GM18868 (cell line): ENCODE measurements at regions not wholly inside any gene's neighbourhood (a gene's known extent, or its start where the extent isn't known, plus 50 kb on each side); places are given as distances from the start of the nearest gene placed in this dataset.

Experiments
- ATAC-seq: cut with Tn5 transposase; IDR thresholded peaks from one replicate; pipeline ENCODE4 v1.9.1; 2021; ENCODE audit warnings: mild to moderate bottlenecking, moderate library complexity; ENCODE audit not compliant: unreplicated experiment

DNA sequence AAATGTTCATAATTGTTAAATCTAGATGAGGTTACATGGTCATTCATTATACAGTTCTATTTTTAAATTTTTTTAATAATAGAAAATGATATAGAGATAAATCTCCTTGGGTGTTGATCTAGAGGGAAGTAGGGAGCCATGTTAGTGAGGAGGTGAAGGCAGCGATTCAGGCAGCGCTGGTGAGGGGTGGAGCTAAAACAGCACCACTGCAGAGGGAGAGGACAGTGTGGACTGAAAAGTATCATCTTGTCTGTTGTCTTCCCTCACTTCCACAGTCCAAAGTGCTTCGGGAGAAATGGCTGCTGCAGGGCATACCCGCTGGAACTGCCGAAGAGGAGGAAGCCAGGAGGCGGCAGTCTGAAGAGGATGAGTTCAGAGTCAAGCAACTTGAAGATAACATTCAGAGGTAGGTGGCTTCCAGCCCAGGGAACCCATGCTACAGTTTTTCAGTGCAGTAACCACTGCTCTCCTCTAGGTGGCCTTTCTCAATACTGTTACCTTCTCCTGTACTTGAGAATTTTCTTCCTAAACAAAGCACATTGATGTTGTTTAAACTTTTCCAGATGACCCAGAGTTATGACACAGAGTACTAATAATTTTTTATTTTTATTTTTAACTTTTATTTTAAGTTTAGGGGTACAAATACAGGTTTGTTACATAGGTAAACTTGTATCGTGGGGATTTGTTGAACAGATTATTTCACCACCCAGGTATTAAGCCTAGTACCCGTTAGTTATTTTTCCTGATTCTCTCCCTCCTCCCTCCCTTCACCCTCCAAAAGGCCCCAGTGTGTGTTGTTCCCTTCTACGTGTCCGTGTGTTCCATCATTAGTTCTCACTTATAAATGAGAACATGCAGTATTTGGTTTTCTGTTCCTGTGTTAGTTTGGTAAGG, 100.5 kb downstream of the PALM2AKAP2 start:
- ATAC-seq: peak; percentile 80

DNA sequence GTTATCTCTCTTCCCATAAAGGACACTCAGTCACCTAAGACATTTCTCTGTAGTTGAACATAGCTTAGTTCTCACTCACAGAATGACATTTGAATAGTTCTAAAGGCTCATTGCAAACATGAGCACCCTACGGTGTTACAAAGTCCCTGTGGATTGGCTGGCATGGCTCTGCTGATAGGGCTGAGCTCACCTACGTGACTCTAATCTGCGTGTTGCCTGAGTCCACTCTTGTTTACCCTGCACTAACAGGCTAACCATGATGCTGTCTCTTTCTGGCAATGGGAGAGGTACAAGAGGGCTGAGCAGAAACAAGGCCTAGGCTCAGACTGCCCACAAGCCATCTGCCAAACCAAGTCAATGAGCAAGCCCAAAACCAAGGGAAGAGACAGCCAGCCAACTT, 103.6 kb downstream of the PALM2AKAP2 start:
- ATAC-seq: no peak

DNA sequence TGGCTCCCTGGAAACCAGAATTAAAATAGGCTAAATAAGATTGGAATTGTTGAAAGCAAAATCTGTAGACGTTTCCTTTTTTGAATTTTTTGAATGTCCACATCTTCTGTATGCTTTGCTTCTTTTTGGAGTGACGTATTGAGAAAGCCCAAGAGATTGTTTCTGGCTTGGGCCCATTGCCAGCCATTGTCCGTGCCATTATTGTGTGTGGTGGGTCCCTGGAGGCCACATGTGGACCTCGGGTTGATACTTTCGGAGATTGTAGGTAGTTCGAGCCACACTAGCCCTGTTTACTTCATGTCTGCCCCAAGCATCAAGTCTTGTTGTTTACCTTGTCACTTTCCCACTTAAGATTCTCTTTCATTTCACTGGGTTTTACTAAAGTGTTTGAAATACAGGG, 106.0 kb downstream of the PALM2AKAP2 start:
- no peak for ATAC-seq

DNA sequence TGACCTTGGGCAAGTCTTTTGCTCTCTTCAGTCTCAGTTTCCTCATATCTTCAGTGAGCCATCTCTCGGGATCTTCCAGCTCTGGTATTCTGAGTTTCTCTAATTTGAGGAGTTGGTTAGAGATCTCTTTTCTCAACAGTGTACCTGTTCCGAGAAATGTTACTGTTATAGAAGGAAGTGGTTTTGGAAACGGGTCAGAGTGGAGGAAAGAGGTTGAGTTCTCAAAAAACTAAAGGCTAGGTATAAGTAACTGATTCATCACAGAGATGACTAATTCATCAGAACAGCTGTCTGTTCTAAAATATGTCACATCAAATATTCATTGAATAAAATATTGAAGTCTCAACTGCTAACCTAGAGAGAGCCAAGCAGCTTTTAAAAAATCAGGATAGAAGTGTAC, 106.6 kb downstream of the PALM2AKAP2 start:
- ATAC-seq: no peak

DNA sequence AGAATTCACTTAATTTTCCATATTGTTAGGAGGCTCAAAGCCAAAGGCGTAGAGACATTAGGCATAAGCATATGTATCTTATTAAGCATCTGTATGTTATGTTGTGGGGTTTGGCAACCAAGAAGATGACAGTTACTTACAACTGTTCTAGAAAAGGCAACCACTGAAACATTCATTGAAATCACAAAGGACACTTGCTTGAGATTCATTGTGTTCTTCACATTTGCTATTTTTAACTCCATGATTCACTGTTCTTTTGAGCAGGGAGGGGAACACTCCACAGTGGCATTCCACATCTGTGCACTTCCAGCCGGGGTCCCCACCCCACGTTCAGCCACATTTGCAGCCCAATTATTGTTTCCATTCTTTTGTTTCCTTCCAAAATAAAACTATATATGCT, 107.1 kb downstream of the PALM2AKAP2 start:
- no peak for ATAC-seq

DNA sequence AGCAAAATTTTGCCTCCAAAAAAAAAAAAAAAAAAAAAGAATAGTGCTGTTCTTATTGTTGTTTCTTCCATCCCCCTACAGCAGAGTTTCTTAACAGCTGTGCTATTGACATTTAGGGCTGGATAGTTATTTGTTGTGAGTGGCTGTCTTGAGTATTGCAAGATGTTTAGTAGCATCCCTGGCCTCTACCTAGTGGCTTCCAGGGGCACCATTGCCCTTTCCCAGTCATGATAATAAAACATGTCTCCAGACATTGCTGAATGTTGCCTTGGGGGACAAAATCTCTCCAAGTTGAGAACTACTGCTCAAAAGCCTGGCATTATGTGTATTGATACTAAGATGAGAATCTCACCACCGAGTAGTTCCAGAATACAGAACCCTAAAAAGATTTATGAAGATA, 108.7 kb downstream of the PALM2AKAP2 start:
- ATAC-seq: no peak

DNA sequence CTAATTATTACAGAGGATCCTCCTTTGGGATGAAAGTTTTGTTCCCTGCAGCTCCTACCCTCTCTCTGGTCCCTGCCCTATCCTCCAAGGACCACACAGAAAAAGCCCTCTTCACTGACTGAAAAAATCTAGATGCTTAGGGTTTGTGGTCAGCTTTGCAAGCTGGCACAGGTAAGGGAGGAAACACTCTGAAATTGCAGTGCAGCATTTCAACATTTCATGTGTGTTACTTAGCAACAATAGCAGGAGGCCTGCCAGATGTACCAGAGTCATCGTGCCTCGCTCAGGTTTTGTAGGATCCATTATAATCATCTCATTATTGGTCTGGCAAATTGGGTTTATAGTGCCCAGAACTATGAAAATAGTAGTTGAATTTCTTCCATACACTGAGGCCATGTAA, 109.5 kb downstream of the PALM2AKAP2 start:
- ATAC-seq: no peak

DNA sequence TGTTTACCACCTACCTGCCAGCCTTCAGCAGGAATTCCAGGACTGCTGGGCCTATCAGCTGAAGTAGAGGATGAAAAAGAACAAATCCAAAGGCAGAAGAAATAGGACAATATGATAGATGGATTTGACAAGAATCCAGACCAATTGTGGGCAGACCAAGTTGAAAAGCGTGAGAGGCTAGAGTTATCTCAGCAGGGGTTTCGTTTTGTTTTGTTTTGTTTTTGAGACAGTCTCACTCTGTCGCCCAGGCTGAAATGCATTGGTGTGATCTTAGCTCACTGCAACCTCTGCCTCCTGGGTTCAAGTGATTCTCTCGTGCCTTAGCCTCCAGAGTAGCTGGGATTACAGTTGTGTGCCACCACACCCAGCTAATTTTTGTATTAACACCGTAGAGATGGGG, 113.2 kb downstream of the PALM2AKAP2 start:
- peak; percentile 46 for ATAC-seq

DNA sequence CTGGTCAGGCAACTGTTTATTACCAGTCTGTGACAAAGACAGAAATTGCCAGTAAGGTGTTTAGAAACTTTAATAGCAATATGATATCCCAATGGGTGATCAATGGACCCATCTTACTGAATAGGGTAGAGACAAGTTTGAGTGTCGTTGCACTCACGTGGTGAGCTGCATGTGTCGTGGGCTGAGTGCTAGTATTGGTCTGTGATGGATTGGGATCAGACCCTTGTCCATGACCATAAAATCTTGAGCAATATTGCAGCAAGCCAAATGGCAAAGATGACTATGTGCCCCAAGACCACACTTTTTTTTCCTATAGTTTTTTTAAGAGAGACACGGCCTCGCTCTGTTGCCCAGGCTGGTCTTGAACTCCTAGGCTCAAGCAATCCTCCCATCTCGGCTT, 114.5 kb downstream of the PALM2AKAP2 start:
- ATAC-seq: no peak

DNA sequence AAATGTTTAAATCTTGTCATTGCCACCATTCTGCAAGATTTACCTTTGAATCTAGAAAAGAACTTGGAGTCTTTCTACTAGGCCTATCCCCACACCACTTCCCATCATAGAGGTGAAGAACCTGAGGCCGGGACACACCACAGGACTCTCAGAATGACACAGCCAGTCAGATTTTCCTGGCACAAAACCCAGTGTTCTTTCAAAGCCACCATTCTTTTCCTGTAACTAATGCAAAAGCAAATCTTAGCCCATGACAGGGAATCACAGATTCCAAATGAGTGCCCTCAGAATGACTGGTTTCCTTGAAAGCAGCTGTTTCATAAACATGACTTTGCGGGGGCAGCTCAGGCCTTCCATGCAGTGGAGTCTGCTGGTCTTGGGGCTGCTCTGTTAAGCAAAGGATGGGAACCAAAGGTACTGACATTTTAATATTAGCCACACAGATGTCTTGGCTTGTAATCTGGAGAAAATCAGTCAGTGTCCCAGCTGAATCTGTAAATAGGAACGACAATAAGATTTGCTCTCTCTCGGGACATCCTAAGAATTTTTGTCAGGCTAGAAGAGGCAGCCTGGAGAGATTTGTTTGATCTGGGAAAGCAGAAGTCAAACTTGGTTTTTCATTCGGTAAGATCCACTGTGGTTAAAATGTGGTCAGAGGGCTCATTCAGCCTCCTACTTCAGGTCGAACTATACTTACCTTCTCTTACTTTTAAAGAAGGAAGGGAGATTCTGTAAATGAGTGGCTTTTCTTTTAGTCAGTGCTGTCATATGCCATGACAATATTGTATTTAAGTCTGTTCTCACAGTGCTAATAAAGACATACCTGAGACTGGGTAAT, 115.1 kb downstream of the PALM2AKAP2 start:
- ATAC-seq: peak; percentile 84

DNA sequence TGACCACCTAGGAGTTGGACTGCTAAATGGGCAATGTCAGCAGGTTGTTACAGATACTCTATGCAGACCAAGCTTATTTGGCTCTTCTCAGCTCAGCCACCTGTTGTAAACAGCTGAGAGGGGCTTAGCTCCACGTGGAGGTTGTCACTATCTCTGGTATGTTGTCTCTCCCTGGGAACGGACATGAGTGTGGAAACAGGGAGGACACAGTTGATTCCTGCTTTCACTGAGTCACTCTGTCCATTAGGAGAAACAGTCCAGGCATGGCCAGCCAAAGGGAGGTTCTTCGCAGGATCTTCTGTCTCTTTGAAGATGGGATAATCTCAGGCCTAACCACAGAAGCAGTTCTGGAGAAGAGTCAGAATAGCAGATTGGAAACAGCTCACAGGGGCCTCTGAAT, 121.2 kb downstream of the PALM2AKAP2 start:
- no peak for ATAC-seq

DNA sequence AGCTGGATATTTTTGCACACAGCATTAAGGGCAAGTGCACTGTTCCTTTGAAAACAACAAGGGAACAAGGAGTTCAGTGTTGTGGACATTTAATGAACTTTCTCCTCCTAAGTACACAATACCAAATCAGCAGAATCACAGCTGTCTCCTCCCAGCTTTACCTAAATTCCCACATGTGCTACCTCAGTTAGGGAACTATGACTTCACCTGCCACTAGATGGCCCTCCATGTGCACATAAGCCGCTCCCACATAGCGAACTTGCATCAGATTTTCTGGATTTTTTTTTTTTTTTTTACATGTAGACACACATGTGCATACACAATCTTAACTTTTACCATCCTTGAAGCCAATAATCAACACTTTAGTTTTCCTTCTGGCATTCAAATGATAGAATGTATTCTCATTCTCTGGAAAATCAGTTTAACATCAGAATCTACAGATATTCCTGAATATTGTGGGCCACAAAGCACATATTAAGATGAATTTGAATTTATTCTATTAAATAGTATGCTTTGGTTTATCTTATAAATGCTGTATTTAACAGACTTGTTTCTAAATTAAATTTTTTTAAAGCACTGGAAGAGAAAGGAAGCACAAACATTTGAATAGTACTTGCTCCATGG, 123.6 kb downstream of the PALM2AKAP2 start:
- no peak for ATAC-seq

DNA sequence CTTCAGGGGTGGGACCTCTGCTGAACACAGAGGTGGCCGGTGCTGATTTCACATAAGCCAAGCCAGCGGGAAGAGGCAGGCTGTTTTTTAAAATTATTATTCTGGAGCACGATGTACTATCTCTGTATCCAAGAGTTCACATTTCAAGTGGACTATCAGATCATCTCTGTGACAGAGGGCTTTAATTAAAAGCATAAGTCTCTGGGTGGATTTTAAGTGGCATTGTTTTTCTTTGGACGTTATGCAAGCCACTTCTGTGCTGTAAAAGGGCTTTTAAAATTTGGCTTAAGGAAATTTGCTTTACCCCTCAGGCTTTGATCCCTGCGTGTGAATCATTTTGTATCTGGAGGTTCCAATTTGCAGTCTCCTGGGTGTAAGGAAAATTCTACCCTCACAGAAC, 124.7 kb downstream of the PALM2AKAP2 start:
- ATAC-seq: no peak

DNA sequence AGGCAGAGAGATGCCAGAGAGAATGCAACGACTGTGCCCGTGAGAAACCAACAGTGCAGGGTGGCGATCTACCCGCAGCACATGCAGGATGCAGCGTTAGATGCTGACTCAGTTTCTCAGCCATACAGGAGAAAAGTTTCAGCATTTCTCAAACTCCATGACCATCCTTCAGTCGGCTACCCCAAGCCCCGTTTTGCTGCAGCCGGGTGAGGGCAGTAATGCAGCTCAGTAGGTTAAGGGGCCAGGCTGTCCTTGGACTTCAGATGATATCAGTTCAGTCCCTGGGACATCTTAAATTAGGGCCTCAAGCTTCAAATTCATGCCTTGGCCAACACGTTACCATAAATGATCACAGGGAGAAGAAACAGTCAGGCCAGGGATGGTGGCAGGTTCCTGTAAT, 125.5 kb downstream of the PALM2AKAP2 start:
- ATAC-seq: no peak

DNA sequence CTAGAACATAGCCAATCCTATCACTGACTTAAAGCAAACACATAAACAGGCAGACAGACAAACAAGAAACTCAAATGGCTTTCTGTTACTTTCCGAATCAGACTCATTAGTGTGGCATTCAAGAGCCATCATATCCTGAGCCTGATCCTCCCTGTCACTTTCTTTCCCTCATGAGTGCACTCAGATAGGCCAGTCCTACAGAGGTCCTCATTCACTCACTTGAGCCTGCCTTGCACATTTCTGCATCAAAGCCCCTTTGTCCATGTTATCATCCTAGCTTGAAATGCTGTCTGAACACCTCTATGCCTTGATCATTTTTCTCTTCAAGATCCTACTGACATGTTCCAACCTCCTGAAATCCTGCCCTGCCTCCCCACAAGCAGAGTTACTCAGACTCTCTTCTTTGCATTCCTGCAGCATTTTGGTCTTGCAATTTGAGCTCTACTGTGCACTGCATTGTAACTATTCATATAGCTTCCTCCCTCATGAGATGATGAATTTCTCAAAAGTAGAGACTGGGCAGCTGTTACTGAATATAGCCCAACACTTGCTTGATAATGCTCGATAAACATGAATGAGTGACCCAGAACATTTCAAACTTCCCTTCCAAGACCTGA, 126.9 kb downstream of the PALM2AKAP2 start:
- ATAC-seq: peak; percentile 11

DNA sequence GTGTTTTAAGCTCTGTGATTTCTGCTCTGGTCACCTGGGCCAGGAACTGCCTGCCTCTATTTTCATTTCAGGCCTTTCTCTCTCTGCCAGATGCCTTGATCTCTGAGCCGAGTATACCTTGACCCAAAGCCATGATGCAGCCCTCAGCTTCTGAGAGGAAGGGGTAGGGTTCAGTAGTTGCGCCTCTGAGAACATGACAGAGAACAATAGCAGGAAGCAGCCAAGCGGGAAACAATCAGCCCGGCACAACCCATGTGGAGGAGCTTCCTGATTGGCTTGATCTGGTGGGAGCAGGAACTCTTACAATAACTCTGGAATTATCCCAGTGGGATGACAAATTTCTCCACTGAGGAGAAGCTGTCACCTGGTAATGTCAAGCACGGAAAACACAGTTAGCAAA, 127.4 kb downstream of the PALM2AKAP2 start:
- peak; percentile 87 for ATAC-seq

DNA sequence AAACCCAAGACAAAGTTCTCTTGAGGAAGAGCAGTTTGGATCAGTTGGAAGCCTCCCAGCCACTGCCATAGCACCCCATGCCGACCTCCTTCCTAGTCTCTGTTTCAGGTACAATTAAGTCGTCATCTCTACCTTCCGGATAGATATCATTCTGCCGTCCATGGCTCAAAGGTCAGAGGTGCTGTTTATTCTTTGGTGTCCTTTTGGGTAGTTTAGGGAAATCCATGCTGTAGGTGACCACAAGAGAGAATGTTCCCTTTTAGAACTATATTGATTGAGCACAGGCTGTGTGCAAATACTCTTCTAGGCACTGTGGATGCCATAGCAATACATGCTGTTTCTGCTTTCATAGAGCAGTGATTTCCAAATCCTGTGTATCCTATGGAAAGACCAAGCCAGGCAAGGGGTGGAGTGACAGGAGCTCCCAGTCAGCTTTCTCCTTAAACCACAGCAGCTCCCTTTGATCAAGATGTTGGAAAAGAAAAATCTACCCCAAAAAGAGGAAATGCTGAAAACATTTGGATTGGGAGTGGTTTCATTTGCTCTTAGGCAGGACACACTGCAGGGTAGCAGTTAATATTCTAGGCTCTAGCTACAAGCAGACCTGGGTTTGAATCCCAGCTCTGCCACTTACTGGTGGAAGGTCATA, 127.9 kb downstream of the PALM2AKAP2 start:
- ATAC-seq: no peak

DNA sequence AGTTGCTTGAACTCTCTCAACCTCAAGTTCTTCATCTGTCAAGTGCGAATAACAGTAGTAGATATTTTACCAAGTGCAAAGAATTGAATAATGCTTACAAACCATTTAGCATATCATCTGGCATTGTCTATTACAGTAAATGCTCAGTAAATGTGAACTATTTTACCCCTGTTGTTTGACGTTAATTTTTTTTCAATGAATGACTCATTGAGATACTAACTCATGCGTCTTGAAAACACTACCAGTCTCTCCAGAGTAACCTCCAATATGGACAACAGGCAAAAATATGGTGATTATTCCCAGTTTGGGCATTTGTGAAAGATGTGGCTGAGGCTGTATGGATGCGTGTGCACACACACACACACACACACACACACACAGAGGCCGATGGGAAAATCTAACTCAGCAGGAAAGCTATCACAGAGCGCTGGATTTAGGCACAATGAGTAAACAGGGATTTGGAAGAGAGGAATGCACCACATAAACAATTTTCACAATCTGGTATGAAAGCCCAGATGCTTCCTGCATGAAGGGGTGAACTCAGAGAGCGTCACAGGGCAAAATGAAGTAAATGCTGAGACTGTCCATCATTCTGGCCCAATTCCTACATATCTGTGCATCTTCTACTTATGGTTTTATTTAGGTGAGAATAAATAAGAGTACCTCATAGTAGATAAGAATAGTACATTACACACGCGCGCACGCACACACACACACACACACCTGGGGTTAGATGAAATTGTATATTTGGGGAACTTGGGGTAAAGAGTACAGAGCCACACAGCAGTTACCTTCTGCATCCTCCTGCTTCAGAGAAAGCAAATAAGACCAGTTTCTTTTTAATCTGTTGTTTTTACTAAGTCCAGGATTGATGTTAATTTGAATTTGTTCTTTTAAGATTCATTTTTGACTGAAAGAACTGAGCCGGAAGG, 128.7 kb downstream of the PALM2AKAP2 start:
- no peak for ATAC-seq

DNA sequence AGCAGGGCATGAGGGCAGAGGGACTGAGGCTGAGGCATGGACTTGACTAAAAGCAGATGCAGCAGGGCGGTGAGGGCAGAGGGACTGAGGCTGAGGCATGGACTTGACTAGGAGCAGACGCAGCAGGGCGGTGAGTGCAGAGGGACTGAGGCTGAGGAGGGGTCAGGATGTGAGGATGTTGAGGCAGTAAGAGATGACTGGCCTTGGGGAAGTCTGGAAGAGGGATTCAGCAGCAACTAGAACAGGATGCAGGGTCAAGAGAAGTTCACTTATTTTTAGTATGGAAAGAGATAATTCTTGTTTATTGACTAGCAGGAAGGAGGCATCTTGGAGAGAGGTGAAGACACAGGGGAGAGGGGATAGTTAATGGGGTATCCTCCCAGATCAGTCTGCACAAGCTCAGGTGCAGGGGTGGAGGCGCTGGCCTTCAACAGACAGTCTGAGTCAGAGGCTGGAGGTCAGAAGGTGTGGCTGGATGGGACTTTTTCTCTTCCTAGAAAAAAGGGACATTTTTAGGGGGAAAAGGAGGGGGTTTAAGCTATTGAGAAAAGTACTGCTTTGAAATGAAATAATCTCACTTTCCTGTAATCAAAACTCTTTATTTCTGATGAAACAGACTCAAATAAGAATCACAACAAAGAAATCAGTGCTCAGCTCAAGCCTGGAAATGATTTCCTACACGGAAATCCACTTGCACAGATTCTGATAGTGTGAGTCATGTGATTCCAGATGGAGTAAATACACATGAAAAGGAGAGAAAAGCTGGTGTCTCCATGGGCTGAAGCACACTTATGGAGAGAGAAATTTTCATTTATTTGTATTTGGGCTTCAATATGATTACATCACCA, 130.9 kb downstream of the PALM2AKAP2 start:
- ATAC-seq: no peak
